ENCODE measurements at regions not wholly inside any gene's neighbourhood (a gene's known extent, or its start where the extent isn't known, plus 50 kb on each side); places are given as distances from the start of the nearest gene placed in this dataset.

GRCh38 chr5:113971454-113971853 lies 390.4 kb upstream of the KCNN2 start:
- Mint-ChIP-seq H3K27me3 (ENCODE audit: low read depth) (no peaks in the 10 kb centered on the region), H3K27ac (no peak overlapping the region), H3K36me3 (ENCODE audit: low read depth) (no peaks in the 10 kb centered on the region), H3K9me3 (peaks cover 4% of the 10 kb centered on the region), H3K4me3 (ENCODE audit: low read depth) (no peak overlapping the region), H3K4me1 (ENCODE audit: low read depth) (no peaks in the 10 kb centered on the region)
- DNase-seq (ENCODE audit: low spot score): no peak
- intact Hi-C loops (cut with micrococcal nuclease): no loop called here

GRCh38 chr5:113974976-113975375 lies 386.9 kb upstream of the KCNN2 start:
- Mint-ChIP-seq H3K27ac (no peak overlapping the region), H3K27me3 (ENCODE audit: low read depth) (no peaks in the 10 kb centered on the region), H3K4me1 (ENCODE audit: low read depth) (no peaks in the 10 kb centered on the region), H3K36me3 (ENCODE audit: low read depth) (no peaks in the 10 kb centered on the region), H3K4me3 (ENCODE audit: low read depth) (no peak overlapping the region), H3K9me3 (peaks cover 5% of the 10 kb centered on the region)
- no peak for DNase-seq (ENCODE audit: low spot score)
- intact Hi-C loops (cut with micrococcal nuclease): no loop called here

DNA sequence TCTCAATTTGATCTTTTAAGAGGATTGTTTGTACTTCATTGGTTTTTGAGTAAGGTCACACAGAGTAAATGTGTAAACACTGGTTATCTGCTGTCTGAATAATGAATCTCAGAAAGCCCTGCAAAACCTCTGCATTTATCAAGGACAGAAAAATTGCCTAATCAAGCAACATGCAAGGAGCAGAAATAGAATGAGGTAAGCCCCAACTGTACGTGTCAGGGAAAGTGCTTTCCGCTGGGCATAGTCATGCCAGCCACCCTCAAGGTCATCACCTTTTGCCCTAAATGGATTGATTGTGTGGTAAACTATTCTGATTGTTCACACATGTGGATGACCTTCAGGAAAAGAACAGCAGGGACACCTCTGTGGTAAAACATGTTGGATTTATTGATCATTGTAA lies 376.9 kb upstream of the KCNN2 start:
- intact Hi-C loops (cut with micrococcal nuclease): no loop called here
- Mint-ChIP-seq H3K4me1 (ENCODE audit: low read depth) (no peaks in the 10 kb centered on the region), H3K27me3 (ENCODE audit: low read depth) (no peaks in the 10 kb centered on the region), H3K36me3 (ENCODE audit: low read depth) (no peaks in the 10 kb centered on the region), H3K9me3 (no peaks in the 10 kb centered on the region), H3K27ac (no peak overlapping the region), H3K4me3 (ENCODE audit: low read depth) (no peak overlapping the region)
- DNase-seq (ENCODE audit: low spot score): no peak

DNA sequence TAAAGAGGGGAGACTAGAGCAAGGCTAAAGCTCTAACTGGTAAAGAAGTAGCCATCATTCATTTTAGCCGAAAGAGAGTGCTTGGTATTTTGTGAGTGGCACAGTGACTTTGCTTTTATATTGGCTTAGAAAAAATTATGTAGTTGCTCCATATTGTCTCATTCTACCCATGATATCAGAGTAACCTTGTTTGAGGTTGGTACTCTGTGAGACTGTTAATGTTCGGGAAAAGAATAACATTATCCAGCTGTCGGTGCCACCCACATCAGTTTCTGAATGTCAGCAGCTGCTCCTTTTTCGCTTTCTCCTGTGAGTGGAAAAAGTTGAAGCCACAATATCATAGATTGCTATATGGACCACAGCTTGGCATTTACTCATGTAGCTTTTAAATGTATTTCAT lies 376.4 kb upstream of the KCNN2 start:
- H3K36me3 Mint-ChIP-seq (ENCODE audit: low read depth): no peaks in the 10 kb centered on the region
- H3K27me3 Mint-ChIP-seq (ENCODE audit: low read depth): no peaks in the 10 kb centered on the region
- H3K9me3 Mint-ChIP-seq: no peaks in the 10 kb centered on the region
- H3K4me3 Mint-ChIP-seq (ENCODE audit: low read depth): no peak overlapping the region
- no peak for DNase-seq (ENCODE audit: low spot score)
- no peaks in the 10 kb centered on the region for H3K4me1 Mint-ChIP-seq (ENCODE audit: low read depth)
- no peak overlapping the region for H3K27ac Mint-ChIP-seq
- intact Hi-C loops (cut with micrococcal nuclease): no loop called here

DNA sequence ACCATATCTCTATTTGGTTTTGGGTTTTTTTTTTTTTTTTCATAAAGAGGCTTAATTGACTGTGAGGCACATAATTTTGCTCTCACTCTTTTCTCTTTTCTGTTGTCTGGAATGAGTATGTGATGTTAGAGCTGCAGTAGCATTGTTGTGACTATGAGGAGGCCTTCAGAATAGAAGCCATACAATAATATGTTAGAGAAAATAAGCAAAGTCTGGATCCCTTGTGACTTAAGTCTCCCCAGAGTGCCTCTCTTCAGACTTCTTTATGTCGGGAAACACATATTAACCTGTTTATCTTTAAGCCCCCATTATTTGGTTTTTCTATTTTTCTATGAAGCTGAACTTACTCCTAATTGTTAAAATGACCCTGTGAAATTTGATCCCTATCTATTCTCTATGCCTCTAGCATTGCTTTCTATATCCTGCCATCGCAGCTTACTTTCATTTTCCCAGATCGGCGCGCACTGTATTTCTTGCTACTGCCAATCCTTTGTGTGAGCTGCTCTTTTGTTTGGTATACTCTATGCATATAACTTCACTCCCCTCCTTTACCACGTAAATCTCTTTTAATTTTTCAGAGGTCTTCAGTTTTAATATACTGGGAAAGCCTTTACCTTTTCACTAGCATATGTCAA lies 372.5 kb upstream of the KCNN2 start:
- Mint-ChIP-seq H3K4me1 (ENCODE audit: low read depth) (no peaks in the 10 kb centered on the region), H3K9me3 (no peaks in the 10 kb centered on the region), H3K27ac (no peak overlapping the region), H3K27me3 (ENCODE audit: low read depth) (no peaks in the 10 kb centered on the region), H3K4me3 (ENCODE audit: low read depth) (no peak overlapping the region), H3K36me3 (ENCODE audit: low read depth) (no peaks in the 10 kb centered on the region)
- intact Hi-C loops (cut with micrococcal nuclease): no loop called here
- no peak for DNase-seq (ENCODE audit: low spot score)

DNA sequence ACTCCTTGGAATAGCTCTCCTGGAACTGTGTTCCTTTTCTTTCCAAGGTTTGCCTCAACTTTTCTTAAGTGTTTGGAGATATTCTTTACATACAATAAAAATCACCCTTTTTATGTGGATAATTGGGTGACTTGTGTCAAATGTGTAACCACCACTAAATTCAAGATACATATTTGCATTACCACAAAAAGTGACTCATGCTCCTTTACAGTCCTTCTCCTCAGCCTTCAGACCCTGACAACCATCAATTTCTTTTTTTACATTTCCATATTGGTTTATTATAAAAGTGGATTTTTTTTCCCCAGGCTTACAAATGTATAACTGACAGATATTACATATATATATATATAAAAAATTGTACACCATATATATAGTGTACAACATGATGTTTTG lies 372.0 kb upstream of the KCNN2 start:
- Mint-ChIP-seq H3K4me1 (ENCODE audit: low read depth) (no peaks in the 10 kb centered on the region), H3K36me3 (ENCODE audit: low read depth) (no peaks in the 10 kb centered on the region), H3K9me3 (no peaks in the 10 kb centered on the region), H3K4me3 (ENCODE audit: low read depth) (no peak overlapping the region), H3K27me3 (ENCODE audit: low read depth) (no peaks in the 10 kb centered on the region), H3K27ac (no peak overlapping the region)
- no peak for DNase-seq (ENCODE audit: low spot score)
- intact Hi-C loops (cut with micrococcal nuclease): no loop called here

DNA sequence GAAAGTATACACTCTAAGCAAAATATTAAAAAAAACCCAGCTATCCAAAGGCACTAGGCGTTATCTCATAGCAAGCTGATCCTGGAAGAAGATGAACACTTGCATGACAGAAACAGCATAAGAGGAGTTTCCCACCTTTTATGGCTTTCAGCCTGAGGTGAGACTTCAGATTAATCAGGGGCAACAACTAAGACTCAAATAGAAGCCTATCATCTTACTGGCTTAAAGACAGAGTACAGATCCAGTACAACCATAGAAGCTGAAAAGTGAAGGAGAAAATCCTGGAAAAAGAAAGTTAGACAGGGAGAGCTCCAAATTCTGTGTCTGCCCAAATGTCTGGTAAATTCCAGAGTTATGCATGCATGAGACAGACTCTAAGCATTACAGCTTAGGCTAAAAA lies 360.8 kb upstream of the KCNN2 start:
- no peaks in the 10 kb centered on the region for H3K27me3 Mint-ChIP-seq (ENCODE audit: low read depth)
- no peak for DNase-seq (ENCODE audit: low spot score)
- no peak overlapping the region for H3K4me3 Mint-ChIP-seq (ENCODE audit: low read depth)
- no peak overlapping the region for H3K27ac Mint-ChIP-seq
- intact Hi-C loops (cut with micrococcal nuclease): no loop called here
- H3K9me3 Mint-ChIP-seq: no peaks in the 10 kb centered on the region
- no peaks in the 10 kb centered on the region for H3K4me1 Mint-ChIP-seq (ENCODE audit: low read depth)
- no peaks in the 10 kb centered on the region for H3K36me3 Mint-ChIP-seq (ENCODE audit: low read depth)

GRCh38 chr5:114006582-114006981 lies 355.3 kb upstream of the KCNN2 start:
- no peak for DNase-seq (ENCODE audit: low spot score)
- Mint-ChIP-seq H3K27ac (no peak overlapping the region), H3K36me3 (ENCODE audit: low read depth) (no peaks in the 10 kb centered on the region), H3K27me3 (ENCODE audit: low read depth) (no peaks in the 10 kb centered on the region), H3K9me3 (no peaks in the 10 kb centered on the region), H3K4me1 (ENCODE audit: low read depth) (no peaks in the 10 kb centered on the region), H3K4me3 (ENCODE audit: low read depth) (no peak overlapping the region)
- intact Hi-C loops (cut with micrococcal nuclease): no loop called here

- no peaks in the 10 kb centered on the region for H3K27me3 Mint-ChIP-seq (ENCODE audit: low read depth)
- intact Hi-C loops (cut with micrococcal nuclease): no loop called here
Measured at GRCh38 chr5:114007678-114008077, 354.2 kb upstream of the KCNN2 start.

DNA sequence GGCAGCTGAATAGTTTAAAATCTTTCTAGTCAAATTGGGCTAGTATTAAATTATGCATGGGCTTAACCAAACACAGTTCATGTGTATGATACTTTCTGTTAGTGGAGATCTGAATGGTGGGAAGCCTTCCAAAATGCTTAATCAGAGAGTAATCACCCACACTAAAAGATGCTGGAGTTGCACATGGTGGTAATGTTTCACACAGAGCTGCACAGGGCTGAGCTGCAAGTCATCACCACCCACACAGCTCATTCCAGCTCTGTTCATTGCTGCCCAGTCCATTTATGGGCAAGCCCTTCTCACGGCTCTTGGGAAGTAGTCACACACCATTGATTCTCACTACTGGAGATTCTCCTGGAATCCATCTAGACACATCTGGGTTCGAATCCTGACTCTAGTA lies 351.5 kb upstream of the KCNN2 start:
- no peaks in the 10 kb centered on the region for H3K9me3 Mint-ChIP-seq

More at GRCh38 chr5:114007678-114008077, 354.2 kb upstream of the KCNN2 start:
- Mint-ChIP-seq H3K4me3 (ENCODE audit: low read depth) (no peak overlapping the region), H3K4me1 (ENCODE audit: low read depth) (no peaks in the 10 kb centered on the region), H3K36me3 (ENCODE audit: low read depth) (no peaks in the 10 kb centered on the region), H3K9me3 (no peaks in the 10 kb centered on the region), H3K27ac (no peak overlapping the region)
- DNase-seq (ENCODE audit: low spot score): no peak

GRCh38 chr5:114018186-114018585 lies 343.7 kb upstream of the KCNN2 start:
- H3K36me3 Mint-ChIP-seq (ENCODE audit: low read depth): no peaks in the 10 kb centered on the region
- no peak for DNase-seq (ENCODE audit: low spot score)
- H3K4me1 Mint-ChIP-seq (ENCODE audit: low read depth): no peaks in the 10 kb centered on the region
- intact Hi-C loops (cut with micrococcal nuclease): no loop called here
- H3K4me3 Mint-ChIP-seq (ENCODE audit: low read depth): no peak overlapping the region
- no peaks in the 10 kb centered on the region for H3K27me3 Mint-ChIP-seq (ENCODE audit: low read depth)
- no peak overlapping the region for H3K27ac Mint-ChIP-seq
- peaks cover 4% of the 10 kb centered on the region for H3K9me3 Mint-ChIP-seq

More for the DNA sequence above, 351.5 kb upstream of the KCNN2 start:
- Mint-ChIP-seq H3K27me3 (ENCODE audit: low read depth) (no peaks in the 10 kb centered on the region), H3K36me3 (ENCODE audit: low read depth) (no peaks in the 10 kb centered on the region), H3K4me1 (ENCODE audit: low read depth) (no peaks in the 10 kb centered on the region), H3K27ac (no peak overlapping the region), H3K4me3 (ENCODE audit: low read depth) (no peak overlapping the region)
- DNase-seq (ENCODE audit: low spot score): no peak
- intact Hi-C loops (cut with micrococcal nuclease): no loop called here

DNA sequence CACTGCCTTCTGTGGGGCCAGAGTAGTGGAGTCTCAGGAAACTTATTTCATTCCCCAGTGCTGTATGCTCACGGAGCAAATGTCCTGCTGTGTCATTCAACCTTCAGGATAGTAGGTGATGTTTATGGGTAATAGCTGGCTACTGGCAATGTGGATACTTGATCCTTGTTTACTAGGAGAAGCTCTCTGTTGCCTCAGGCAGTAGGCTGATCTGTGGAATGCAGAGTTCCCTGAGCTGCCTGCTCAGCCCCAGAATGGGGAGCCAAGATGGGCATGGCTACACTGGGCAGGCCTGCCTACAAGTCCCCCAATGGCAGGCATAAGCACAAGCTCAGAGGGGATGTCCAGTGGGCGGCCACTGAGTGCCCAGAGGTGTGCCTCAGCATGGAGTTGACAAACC lies 323.1 kb upstream of the KCNN2 start:
- H3K27me3 Mint-ChIP-seq (ENCODE audit: low read depth): no peaks in the 10 kb centered on the region
- DNase-seq (ENCODE audit: low spot score): no peak
- H3K27ac Mint-ChIP-seq: no peak overlapping the region
- peaks cover 12% of the 10 kb centered on the region for H3K9me3 Mint-ChIP-seq
- intact Hi-C loops (cut with micrococcal nuclease): no loop called here
- no peaks in the 10 kb centered on the region for H3K4me1 Mint-ChIP-seq (ENCODE audit: low read depth)
- H3K4me3 Mint-ChIP-seq (ENCODE audit: low read depth): no peak overlapping the region
- no peaks in the 10 kb centered on the region for H3K36me3 Mint-ChIP-seq (ENCODE audit: low read depth)

GRCh38 chr5:114050087-114050486 lies 311.8 kb upstream of the KCNN2 start:
- intact Hi-C loops (cut with micrococcal nuclease): no loop called here

GRCh38 chr5:114053372-114053771 lies 308.5 kb upstream of the KCNN2 start:
- H3K27me3 Mint-ChIP-seq (ENCODE audit: low read depth): peaks cover 30% of the 10 kb centered on the region
- H3K4me3 Mint-ChIP-seq (ENCODE audit: low read depth): no peak overlapping the region
- no peaks in the 10 kb centered on the region for H3K9me3 Mint-ChIP-seq
- intact Hi-C loops (cut with micrococcal nuclease): no loop called here
- H3K27ac Mint-ChIP-seq: no peak overlapping the region
- H3K4me1 Mint-ChIP-seq (ENCODE audit: low read depth): no peaks in the 10 kb centered on the region
- DNase-seq (ENCODE audit: low spot score): no peak
- no peaks in the 10 kb centered on the region for H3K36me3 Mint-ChIP-seq (ENCODE audit: low read depth)

More at GRCh38 chr5:114050087-114050486, 311.8 kb upstream of the KCNN2 start:
- no peaks in the 10 kb centered on the region for H3K4me1 Mint-ChIP-seq (ENCODE audit: low read depth)
- H3K9me3 Mint-ChIP-seq: no peaks in the 10 kb centered on the region
- H3K36me3 Mint-ChIP-seq (ENCODE audit: low read depth): no peaks in the 10 kb centered on the region
- no peak overlapping the region for H3K27ac Mint-ChIP-seq
- H3K27me3 Mint-ChIP-seq (ENCODE audit: low read depth): peaks cover 17% of the 10 kb centered on the region
- DNase-seq (ENCODE audit: low spot score): no peak
- H3K4me3 Mint-ChIP-seq (ENCODE audit: low read depth): no peak overlapping the region
